SKM-1 treated with dmso at 0.1 percent for 144 hours (cell line): ENCODE measurements at regions not wholly inside any gene's neighbourhood (a gene's known extent, or its start where the extent isn't known, plus 50 kb on each side); places are given as distances from the start of the nearest gene placed in this dataset.

Experiments
- DNase-seq: peaks from one replicate; lab custom pipeline; 2025; ENCODE audit not compliant: unreplicated experiment; lab: John Stamatoyannopoulos, UW

DNA sequence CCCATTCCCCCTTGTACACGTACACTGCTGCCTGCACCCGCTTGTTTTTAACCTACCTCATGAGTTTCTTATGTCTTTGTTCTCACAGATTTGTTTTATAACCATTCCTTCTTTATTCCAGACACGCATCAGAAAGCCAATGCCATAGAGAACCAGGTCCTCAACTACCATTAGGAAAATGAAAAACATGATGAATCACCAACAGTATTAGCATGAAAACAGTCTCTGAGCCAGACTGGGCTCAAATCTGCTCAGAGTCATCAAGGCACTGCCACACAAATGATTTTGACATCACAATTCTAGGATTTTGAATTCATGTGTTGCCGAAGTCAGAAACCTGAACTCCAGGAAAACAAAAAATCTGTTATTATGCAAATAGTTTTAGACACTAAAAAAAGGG lies 394.1 kb upstream of the GRIA1 start:
- no peak for DNase-seq

DNA sequence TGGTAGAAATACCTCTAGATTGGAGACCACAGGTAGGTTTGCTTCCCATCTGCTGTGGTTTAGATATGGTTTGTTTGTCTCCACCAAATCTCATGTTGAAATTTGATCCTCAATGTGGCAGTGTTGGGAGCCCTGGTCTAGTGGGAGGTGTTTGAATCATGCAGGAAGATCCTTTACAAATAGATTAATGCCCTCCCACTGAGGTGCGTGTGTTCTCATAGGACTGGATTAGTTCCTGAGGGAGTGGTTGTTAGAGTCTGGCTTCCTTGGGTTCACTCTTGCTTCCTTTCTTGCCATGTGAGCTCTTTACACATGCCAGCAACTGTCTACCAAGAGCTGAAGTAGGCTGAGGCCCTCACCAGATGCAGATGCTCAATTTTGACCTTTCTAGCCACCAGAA lies 391.1 kb upstream of the GRIA1 start:
- no peak for DNase-seq

DNA sequence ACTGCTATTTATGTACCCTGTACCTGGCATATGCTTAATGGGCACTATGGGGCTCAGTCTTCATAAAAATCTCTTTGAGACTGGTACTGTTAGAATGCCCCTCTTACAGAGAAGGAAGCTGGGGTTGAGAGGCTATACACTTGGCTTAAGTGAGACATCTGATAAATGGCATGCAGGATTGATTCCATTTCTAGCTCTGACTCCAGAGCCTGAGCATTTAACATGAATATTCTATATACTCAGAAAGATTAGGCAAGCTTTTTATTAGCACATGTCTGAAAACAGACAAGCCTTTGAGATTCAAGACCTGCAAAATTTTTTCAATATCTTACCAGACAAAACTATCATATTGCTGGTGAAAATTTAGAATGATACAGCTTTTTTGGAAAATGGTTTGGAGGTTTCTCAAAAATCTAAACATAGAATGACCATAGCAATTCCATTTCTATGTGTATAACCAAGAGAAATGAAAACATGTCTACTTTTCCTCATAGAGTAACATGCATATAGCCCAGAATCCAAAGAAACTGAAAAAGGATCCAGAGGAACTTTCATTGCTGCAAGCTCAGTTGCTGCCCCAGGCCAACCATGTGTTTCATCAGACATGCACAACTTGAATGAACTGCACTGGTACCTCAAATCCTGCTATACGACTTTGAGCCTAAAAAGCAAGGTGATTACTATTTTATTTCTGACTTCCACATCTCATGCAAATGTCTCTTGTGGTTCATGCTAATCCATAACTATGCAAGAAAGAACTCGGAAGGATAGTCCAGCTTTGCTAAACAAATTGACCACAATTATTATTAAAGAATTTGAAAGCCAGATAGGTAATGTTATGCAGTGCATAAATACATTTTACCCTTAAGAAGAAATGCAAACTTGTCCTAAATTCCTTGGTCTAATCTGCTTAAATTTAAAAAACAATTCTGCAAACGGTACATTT lies 389.0 kb upstream of the GRIA1 start:
- no peak for DNase-seq

DNA sequence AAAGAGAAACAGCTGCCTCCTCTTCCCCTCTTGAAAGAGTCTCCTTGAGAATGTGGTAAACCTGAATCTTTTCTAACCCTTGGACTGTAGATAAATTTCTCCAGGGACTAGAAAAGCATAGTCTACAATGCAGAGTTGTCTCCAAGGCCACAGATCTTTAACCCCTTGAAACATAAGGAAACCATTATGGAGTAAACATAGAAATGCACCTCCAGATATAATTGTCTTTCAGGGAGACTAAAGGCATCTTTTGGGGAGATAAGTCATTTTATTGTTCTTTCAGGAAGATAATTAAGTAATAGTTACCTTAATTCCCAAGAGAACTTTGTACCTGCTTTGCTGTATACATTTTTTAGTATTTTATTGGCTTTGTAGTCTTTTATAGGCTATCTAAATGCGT lies 373.6 kb upstream of the GRIA1 start:
- no peak for DNase-seq

DNA sequence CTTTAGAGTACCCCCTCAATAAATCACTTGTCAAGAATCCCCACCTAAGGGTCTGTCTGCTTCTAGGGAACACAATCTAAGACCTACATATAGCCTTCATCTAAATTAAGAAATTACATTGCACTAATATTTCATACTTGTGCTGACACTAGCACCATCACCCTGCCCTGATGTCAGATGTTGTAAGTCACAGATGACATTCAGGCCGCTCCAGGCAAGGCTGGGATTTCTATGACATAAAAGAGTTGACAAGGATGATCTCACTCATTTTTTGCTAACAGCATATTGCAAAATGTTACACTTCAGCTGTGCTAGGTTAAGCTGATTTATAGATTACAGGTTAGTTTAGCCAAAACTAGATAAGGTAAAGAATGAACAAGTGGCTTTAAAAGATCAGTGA lies 372.5 kb upstream of the GRIA1 start:
- DNase-seq = no peak

DNA sequence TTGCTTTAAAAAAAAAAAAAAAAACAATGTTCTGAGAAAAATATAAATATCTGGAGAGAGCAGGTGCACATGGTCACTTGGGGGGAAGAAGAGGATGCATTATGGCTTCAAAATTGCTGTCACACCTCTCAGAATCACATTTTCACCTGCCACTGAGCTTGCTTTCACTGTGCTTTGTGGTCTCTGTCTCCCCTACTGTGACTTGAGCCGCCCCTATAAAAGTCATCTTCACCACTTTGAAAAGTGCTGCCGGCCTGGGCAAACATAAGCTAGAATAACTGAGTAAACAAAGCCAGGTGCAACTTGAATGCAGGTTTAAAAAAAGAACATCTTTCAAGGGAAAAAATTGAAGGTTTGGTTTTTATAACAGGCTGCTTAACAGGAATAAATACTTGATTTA lies 368.1 kb upstream of the GRIA1 start:
- no peak for DNase-seq

DNA sequence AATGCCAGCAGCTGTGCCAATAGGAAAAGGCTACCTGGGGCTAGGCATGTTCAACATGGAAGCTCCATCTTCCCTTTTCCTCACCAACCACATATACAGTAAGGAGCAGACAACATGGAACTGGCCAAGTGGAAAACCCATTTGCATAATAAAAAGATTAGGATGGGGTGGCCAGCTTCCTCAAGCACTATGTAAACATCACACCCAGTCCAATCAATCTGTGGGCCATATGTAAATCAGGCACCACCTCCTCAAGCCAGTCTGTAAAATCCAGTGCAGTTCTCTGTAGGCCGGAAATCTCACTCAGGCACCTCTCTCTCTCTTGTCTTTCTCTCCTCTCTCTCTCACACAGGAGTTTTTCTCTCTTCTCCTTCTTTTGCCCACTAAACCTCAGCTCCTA lies 360.2 kb upstream of the GRIA1 start:
- no peak for DNase-seq

DNA sequence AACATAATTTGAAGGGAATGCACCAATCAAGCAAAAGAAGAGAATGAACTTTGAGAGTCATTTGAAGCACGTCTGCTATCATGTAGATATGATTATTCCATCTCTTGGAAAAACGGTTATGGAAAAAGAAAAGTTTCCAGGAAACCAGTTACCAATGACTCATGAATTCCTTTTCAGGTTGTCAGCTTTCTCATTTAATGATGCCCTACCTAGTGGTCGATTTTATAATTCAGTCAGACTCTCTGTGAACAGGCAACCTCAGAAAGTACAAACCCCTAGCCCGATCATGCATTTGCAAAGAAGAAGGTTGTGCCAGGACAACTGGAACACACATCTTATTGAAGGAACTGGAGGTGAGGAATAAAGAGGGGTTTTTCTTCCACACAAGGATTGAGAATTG lies 355.1 kb upstream of the GRIA1 start:
- DNase-seq = no peak

DNA sequence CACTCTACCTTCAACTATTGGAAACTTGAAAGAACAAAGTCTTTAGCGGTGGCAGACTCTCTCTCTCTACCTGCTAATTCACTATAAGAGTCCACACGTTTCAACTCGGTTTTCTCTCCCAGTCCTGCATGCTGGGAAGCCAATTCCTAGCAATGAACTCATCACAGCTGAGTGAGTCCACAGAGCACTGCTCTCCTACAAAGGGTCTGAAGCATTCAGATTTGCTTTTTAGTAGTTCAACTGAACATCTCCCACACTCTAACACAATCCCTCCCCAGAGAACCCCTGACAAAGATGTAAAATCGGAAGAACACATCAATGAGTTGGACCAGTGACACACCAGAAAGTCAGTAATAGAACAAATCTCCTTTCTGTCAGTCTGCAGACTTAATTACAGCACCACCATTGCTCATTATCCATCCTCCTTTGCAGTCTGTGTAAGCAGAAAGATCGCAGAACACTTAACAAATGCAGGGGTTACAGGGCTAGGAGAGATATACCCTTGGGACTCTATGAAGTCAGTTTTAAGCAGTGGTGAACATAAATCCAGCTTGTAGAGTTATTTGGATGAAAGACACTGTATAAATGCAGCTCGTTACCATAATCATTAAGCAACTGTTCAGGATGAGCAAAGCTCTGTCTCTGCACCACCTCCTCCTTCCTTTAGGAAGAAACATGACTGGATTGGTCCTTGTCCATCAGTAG lies 353.4 kb upstream of the GRIA1 start:
- DNase-seq = no peak

DNA sequence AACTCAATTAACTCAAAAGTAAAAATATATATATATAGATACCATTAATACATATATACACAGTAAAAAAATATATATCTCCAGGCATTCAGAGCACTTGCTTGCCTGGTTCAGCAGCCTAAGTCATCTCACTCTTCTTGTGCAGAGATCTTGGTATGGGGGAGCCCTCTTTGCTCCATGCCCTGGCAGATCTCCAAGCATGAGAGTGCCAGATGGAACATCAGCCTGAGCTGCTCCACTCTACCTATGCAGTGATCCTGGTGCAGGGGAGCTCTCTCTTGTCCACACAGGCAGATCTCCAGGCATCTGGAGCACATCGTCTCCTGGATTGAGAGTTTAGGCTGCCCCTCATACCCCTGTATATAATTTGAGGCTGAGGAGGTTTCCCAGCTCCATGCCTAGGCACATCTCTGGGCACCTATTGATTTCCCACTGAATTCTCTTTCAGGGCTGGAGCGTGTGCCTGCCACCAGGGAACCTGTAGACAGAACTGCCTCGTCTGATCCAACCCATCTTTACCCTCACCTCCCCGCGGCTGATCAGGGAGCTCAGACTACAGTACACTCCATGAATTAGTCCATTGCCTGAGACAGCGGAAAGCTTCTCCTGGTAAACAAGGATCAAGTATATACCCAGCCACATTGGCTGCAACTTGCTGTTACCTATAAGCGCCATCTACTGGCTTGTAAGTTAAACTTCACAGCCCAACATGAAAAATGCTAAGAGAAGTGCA lies 342.4 kb upstream of the GRIA1 start:
- DNase-seq = peak; percentile 23

DNA sequence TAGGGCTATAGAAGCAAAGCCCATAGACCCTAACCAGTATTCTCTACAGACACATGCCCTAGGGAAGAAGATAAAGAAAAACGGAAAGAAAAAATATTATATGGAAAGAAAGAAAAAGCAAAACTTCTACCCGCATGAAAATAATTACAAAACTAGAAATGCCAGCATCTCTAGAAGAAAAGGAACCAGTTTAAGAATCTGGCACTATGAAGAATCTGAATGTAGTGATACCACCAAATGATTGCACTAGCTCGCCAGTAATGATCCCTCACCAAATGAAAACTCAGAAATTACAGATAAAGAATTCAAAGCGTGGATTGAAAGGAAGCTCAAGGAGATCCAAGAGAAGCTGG lies 341.9 kb upstream of the GRIA1 start:
- no peak for DNase-seq

DNA sequence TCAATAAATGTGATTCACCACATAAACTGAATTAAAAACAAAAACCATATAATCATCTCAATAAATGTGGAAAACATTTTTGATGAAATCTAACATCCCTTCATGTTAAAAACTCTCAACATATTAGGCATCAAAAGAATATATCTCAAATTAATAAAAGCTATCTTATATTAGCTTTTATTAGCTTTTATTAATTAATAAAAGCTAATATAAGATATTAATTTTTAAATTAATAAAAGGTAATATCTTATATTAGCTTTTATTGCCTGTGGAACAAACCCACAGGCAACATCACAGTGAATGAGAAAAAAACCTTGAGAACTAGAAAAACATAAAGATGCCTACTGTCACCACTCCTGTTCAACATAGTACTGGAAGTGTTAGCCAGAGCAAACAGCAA lies 338.9 kb upstream of the GRIA1 start:
- DNase-seq = no peak

DNA sequence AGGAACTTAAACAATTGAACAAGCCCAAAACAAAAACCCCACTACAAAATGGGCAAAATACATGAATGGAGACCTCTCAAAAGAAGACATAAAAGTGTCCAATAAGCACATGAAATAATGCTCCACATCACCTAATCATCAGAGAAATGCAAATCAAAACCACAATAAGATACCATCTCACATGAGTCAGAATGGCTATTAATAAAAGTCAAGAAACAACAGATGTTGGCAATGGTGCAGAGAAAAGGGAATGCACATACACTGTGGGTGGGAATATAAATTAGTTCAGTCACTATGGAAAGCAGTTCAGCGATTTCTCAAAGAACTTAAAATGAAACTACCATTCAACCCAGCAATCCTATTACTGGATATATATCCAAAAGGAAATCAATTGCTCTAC lies 337.4 kb upstream of the GRIA1 start:
- DNase-seq = no peak

DNA sequence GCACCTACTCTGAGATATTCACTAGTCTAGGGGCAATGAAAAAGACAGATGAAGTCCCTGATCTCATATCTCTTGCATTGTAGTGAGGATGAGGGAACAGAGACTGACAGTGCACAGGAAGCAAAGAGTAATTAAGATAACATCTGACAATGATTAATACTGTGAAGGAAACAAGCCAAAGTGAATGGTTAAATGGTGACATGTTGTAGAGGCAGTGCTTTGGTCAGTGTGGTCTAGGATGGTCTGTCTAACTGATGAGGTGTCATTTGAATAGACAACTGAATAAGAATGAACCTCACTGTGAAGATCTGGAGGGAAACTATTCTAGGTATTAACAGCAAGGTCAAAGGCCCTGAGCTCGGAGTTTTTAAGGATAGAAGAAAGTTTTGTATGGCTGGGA lies 333.3 kb upstream of the GRIA1 start:
- no peak for DNase-seq

DNA sequence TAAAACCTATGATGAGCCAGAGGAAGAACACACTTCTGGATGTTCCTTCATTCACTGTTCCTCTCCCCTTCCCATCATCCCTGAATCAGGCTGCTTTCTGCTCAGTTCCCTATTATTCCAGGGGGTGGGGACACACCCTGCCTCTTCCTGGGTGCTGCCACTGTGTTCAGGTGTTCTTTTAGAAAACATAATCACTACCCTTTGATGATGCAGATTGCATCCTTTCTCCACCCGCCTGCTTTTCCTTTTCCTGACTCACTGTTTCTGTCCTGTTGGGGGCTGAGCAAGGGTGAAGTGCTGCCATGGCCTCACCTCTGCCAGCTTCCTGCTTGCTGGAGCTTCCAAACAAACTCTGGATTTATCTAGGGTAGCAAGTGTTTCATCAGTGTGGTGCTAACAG lies 331.9 kb upstream of the GRIA1 start:
- DNase-seq = no peak

DNA sequence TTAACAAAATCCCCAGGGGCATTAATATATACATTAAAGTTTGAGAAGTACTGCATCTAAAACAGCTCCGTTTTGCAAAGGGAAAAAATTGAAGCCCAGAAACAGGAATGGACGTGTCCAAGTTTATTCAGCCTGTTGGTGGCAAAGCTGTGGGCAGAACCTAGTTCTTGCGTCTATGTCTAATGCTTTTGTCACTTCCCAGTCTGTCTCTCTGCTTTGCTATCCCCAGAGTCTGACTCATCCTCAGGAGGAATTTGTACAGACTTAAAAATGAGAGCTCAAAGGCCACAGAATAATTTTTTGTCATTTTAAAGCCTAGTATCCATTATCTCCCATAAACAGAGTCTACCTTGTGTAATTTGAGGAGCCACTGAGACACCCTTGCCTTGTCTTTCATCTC lies 330.9 kb upstream of the GRIA1 start:
- DNase-seq = no peak

DNA sequence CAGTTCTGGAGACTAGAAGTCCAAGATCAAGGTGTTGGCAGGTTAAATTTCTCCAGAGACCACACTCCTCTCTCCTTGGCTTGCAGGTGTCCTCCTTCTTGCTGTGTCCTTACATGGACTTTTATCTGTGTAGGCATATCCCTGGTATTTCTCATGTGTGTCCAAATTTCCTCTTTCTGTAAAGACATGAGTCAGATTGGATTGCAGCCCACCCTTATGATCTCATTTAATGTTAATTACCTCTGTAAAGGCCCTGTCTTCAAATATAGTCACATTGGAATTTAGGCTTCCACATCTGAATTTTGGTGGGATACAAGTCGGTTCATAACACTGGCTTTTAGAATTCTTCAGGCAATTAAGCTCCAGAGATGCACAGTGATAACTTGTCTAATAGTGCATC lies 322.2 kb upstream of the GRIA1 start:
- DNase-seq = no peak

DNA sequence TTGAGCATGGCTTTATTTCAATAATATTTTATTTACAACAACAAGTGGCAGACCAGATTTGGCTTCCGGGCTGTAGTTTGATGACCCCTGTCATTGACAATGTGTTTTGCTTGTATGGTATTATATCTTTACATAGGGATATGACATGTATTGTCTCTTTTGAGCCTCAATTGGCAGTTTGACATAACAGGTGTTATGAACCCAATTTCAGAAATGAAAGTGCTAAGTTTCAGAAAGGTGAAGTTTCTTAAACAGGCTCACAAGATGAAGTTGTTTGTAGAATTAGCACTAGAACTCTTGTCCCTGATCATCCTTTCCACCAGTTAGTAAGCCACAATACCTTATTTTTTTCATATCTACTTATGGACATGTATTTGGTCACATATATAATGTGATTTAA lies 303.0 kb upstream of the GRIA1 start:
- no peak for DNase-seq

DNA sequence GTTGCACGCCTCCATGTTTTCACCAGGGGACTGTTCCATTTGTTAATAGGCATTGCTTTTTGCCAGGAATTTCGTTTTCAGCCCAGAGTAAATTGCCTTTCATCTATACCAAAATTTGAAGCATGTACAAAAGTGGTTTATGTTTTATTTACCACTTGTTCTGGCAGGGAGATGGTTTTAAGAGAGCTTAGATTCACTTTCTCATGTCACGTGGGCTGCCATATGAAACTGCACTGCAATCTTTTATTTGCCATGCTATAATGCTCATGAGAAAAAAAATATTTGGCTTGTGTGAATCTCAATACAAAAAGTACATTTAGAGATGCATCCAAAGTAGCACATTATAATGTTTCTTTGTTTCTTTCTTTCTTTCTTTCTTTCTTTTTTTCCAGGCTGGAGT lies 284.1 kb upstream of the GRIA1 start:
- DNase-seq = no peak

DNA sequence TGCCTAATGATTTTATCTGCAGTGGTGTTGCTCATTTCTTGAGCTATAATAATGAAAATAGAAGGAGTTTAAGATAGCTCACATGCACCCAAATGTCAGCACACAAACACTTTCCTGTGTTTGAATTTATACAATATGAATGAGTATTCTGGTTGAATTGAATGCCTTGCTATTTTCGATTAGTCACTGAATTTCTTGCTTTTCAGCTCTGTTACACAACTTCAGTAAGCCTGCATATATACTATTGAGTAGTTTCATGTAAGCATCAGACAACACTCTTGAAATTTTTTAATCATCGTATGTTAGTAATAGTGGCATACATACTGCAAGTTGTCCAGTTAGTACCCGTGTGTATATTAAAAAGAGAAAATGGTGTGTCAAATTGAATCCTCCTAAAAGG lies 281.5 kb upstream of the GRIA1 start:
- no peak for DNase-seq

DNA sequence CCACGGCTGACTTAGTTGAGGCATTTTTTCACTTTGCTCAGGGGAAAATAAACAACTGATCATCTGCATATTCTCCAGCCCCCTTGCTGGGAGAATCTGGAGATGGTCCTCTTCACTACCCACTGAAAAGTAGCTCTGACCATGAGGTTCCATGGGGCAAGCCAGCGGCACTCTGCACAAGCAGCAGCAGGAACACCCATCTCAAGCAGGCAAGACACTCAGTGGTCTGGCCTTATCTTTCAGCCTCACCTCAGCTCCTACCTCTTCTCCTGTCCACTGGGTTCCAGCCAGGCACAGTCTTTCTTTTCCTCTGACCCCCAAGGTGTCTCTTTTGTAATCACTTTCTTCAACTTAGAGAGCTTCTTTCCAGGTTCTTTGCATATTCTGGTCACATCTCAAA lies 280.8 kb upstream of the GRIA1 start:
- no peak for DNase-seq

DNA sequence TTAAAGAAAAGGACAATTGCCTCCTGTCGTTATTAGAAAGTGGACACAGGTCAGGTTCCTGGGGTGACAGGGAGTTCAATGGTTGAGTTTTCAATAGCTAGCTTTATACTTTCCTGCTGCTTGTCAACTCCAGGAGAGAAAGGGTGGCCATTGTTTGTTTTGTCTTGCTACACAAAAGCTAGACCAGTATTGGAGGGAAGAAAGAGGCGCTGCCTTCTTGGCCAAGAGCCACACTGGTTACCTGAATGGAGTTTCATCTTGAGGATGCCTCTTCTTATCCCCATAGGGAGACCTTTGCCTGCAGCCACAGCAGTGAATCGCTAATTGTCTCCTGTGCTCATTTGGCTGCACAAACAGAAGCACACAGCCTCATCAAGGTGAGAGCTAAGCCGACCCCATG lies 279.4 kb upstream of the GRIA1 start:
- no peak for DNase-seq
